ENCODE measurements at regions not wholly inside any gene's neighbourhood (a gene's known extent, or its start where the extent isn't known, plus 50 kb on each side); places are given as distances from the start of the nearest gene placed in this dataset.
"Not testable (repeated sequence)": the region's sequence is repeated elsewhere in the genome, so short reads cannot be mapped to it uniquely, and the experiment has no call there.

DNA sequence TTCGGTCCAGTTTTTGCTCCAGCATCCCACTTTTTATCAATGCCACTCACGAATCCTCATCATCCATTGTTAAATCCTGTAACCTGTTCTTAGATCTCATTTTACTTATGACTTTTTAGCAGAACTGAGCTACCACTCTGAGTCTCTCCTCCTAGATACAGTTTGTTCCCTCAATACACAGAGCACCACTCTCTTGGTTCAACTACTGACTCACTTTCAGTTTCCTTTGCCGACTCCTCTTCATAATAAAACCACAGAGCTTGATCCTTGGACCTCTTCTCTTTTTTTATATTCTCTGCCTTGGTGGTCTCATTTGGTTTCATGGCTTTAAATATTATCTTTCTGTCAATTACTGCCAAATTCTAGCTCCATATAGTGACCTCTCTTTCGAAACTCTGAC is 150.3 kb downstream of the SLITRK5 start:
- no peak for DNase-seq (ENCODE audit: low read depth)
- H3K4me3 ChIP-seq (replicated peaks; ENCODE audit: low read depth, low read length), result no peak overlapping the region
- TF ChIP-seq, protein P1, sequence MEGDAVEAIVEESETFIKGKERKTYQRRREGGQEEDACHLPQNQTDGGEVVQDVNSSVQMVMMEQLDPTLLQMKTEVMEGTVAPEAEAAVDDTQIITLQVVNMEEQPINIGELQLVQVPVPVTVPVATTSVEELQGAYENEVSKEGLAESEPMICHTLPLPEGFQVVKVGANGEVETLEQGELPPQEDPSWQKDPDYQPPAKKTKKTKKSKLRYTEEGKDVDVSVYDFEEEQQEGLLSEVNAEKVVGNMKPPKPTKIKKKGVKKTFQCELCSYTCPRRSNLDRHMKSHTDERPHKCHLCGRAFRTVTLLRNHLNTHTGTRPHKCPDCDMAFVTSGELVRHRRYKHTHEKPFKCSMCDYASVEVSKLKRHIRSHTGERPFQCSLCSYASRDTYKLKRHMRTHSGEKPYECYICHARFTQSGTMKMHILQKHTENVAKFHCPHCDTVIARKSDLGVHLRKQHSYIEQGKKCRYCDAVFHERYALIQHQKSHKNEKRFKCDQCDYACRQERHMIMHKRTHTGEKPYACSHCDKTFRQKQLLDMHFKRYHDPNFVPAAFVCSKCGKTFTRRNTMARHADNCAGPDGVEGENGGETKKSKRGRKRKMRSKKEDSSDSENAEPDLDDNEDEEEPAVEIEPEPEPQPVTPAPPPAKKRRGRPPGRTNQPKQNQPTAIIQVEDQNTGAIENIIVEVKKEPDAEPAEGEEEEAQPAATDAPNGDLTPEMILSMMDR (IDR thresholded peaks at IDR 0.05; ENCODE audit: low read length, missing control alignments), result no peak

DNA sequence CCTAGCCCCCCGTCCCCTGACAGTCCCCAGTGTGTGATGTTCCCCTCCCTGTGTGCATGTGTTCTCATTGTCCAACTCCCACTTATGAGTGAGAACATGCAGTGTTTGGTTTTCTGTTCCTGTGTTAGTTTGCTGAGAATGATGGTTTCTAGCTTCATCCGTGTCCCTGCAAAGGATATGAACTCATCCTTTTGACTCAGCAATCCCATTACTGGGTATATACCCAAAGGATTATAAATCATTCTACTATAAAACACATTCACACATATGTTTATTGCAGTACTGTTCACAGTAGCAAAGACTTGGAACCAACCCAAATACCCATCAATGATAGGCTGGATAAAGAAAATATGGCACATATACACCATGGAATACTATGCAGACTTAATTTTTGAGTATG is 155.1 kb downstream of the SLITRK5 start:
- H3K4me3 ChIP-seq (replicated peaks; ENCODE audit: low read depth, low read length); DNase-seq (ENCODE audit: low read depth): not testable (repeated sequence)

DNA sequence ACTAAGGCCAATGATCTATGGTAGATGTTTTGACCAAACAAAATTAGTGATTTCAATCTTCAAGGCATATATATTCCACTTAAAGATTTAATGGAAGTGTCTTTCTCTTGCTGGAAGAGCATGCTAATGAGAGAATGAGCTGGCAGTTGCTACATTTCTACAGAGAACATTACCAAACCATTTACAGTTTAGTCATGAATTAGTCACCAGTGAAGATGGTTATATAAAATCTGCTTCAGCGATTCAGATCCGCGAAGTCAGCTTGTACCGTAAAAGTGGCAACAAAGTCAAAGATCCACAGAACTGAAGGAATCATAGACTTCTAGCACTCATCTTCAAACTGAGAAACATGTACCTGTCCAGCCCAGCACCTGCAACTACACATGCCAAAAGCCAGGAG is 156.3 kb downstream of the SLITRK5 start:
- TF ChIP-seq, protein P1 (IDR thresholded peaks at IDR 0.05; ENCODE audit: low read length, missing control alignments), result no peak
- H3K4me3 ChIP-seq (replicated peaks; ENCODE audit: low read depth, low read length), result no peak overlapping the region
- DNase-seq (ENCODE audit: low read depth), result no peak

DNA sequence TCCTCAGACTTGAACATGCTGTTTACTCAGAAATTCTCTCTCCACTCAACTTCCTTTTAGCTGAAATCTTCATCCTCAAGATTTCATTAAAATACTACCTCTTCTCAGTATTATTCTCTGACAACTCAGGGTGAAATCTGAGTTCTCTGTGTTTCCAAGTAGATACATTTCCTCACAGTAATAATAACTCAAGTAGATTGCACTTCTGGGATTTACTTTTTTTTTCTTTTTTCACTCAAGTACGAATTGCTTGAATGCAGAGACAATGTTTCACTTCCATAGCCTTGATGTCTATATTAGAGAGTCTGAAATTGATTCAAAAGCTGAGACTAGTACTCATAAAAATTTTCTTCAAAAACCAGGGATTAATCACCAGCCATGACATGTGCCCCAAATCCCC is 166.4 kb downstream of the SLITRK5 start:
- TF ChIP-seq, protein P1 (IDR thresholded peaks at IDR 0.05; ENCODE audit: low read length, missing control alignments), result no peak
- no peak overlapping the region for H3K4me3 ChIP-seq (replicated peaks; ENCODE audit: low read depth, low read length)
- no peak for DNase-seq (ENCODE audit: low read depth)

DNA sequence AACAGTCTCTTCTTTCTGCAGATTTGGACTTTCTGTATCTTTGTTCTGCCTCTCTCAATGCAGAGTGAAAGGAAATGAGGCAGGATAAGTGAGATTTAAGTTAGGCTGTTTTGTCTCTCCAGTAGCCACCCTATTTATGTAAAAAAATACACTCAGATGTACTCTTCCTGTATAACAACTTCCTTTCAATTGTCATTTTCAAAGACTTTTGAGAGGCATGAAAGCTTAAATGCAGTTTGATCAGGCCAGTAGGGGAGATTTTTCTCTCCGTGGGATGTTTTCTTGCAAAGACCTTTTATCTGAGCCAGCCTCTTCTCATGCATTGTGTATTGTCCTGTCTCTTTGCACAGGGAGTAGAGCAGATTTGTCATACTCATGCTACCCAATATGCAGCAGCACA is 166.8 kb downstream of the SLITRK5 start:
- H3K4me3 ChIP-seq (replicated peaks; ENCODE audit: low read depth, low read length), result no peak overlapping the region
- DNase-seq (ENCODE audit: low read depth), result no peak
- TF ChIP-seq, protein P1 (IDR thresholded peaks at IDR 0.05; ENCODE audit: low read length, missing control alignments), result no peak

DNA sequence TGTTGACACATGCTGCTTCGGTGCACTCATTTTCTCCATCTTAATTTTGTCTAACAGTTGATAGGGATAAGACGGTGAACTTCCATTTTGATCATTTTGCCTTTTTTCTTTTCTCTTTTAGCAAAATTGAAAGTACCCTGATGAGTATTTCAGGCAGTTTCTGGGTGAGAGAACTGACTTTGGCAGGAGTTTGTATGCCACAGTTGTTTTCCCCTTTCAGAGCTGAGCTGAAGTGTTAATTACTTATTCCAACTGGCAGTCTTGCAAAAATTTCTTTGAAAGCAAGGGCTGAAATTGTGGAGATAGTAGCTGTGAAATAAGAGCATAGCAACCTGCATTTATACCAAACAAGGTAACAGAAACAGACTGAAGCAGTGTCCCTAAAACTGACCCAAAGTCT is 180.2 kb downstream of the SLITRK5 start:
- TF ChIP-seq, protein P1 (IDR thresholded peaks at IDR 0.05; ENCODE audit: low read length, missing control alignments), result no peak
- DNase-seq (ENCODE audit: low read depth), result no peak
- no peak overlapping the region for H3K4me3 ChIP-seq (replicated peaks; ENCODE audit: low read depth, low read length)

DNA sequence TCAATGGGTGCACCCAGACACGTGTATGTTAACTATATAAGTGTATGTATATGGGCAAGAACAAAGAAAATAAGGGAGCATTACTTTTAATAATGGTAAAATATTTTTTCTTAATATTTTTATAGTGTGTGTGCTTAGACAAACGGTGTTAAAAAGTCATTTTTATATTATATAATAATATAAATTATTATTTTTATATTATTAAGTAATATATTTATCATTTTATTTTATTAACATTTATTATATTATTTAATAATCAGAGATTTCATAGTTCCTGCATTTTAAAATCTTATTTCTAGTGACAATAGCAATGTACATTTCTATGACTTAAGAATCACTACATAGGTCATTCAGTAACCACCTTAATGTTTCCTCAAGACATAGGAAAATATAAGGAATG is 184.4 kb downstream of the SLITRK5 start:
- DNase-seq (ENCODE audit: low read depth), result no peak
- H3K4me3 ChIP-seq (replicated peaks; ENCODE audit: low read depth, low read length), result no peak overlapping the region
- TF ChIP-seq, protein P1 (IDR thresholded peaks at IDR 0.05; ENCODE audit: low read length, missing control alignments), result no peak

DNA sequence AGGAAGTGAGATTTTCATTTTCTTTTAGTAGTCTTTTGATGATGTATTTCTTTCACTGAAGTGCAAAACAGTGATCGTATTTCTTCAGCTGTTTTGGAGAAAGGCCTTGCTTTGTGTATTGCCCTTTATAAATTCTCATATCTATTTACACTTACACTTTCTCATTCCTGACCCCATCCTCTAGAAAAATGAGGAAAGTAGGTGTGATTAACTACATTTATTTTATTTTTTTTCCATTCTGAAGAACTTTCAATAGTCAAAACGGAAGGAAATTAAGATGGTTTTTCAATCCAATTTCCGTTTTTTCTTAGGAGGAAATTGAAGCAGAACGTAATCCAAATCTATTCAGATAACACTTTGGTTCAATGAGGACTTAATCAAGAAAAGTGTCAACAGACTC is 188.1 kb downstream of the SLITRK5 start:
- H3K4me3 ChIP-seq (replicated peaks; ENCODE audit: low read depth, low read length), result no peak overlapping the region
- no peak for DNase-seq (ENCODE audit: low read depth)
- TF ChIP-seq, protein P1 (IDR thresholded peaks at IDR 0.05; ENCODE audit: low read length, missing control alignments), result no peak
